Heart right ventricle (tissue), 16 donors: ENCODE measurements at regions not wholly inside any gene's neighbourhood (a gene's known extent, or its start where the extent isn't known, plus 50 kb on each side); places are given as distances from the start of the nearest gene placed in this dataset.

ENCODE experiments used
- ATAC-seq, 8 donors: fragments of 200-7000 bp; cut with Tn5 transposase; one replicate each; pipeline ENCODE4 v1.9.1; 2020; ENCODE audit warnings: mild to moderate bottlenecking in 8 of 8, moderate library complexity in 8 of 8, moderate number of reproducible peaks in 1 of 8
- DNase-seq, 2 donors: peaks; one replicate each; pipeline ENCODE4 v3.0.0-alpha.2; 2020
- H3K27ac ChIP-seq, 10 donors: fragments of 200-600 bp; sonication (generic) in 2 of 10; one replicate each; pipeline versions ENCODE4 v1.5.0 to v1.8.0; 2020 to 2022; ENCODE audit warnings: mild to moderate bottlenecking in 3 of 10
- H3K27me3 ChIP-seq, 7 donors: fragments of 200-600 bp; one replicate each; pipeline ENCODE4 v1.8.0; 2021 to 2022; ENCODE audit warnings: mild to moderate bottlenecking in 2 of 7
- H3K36me3 ChIP-seq, 9 donors: fragments of 200-600 bp; sonication (generic) in 1 of 9; one replicate each; pipeline versions ENCODE4 v1.5.0 to v1.8.0; 2020 to 2022; ENCODE audit warnings: mild to moderate bottlenecking in 2 of 9
- H3K4me1 ChIP-seq, 9 donors: fragments of 200-600 bp; sonication (generic) in 1 of 9; one replicate each; pipeline versions ENCODE4 v1.5.0 to v1.8.0; 2020 to 2022; ENCODE audit warnings: mild to moderate bottlenecking in 4 of 9
- H3K4me3 ChIP-seq, 10 donors: fragments of 200-600 bp; sonication (generic) in 2 of 10; one replicate each; pipeline versions ENCODE4 v1.5.0 to v1.8.0; 2020 to 2022; ENCODE audit warnings: mild to moderate bottlenecking in 7 of 10, moderate library complexity in 2 of 10
- H3K9me3 ChIP-seq, 11 donors: fragments of 200-600 bp in 10 of 11; sonication (generic) in 2 of 11; one replicate each; pipeline versions ENCODE4 v1.5.0 to v1.8.0; 2013 to 2022; ENCODE audit warnings: mild to moderate bottlenecking in 2 of 11, control low read depth in 1 of 11, moderate library complexity in 1 of 11
- CTCF ChIP-seq, 9 donors: fragments of 200-600 bp; sonication (generic) in 2 of 9; IDR thresholded peaks; one replicate each; pipeline versions ENCODE4 v1.5.0 to v1.8.0; 2021 to 2022; ENCODE audit warnings: antibody characterized with exemption in 9 of 9, mild to moderate bottlenecking in 5 of 9, moderate library complexity in 1 of 9
- WGBS, 2 donors: extraction: QIAGEN DNeasy Blood & Tissue Kit; methylation state at CpG; one replicate each; pipeline ENCODE4 v1.1.7; 2013; ENCODE audit warnings: inconsistent platforms in 1 of 2; 5-methylcytosine and 5-hydroxymethylcytosine counted together
- intact Hi-C, 10 donors: fragments of 100-400 bp; cut with DNase I; formaldehyde crosslinking; loops; one replicate each; pipeline versions ENCODE4 v1.11.1 to v1.14.2; 2022
- donor health status: Arrhythmogenic right ventricular cardiomyopathy.
- donor health status: ischemic (EF 13 %, LVEDD 7.1; RV severe dilation, severe dysfunction).
- donor health status: healthy with polysubstance abuse.
- donor health status: DM: no; HTN: yes; CAD: no.
- donor health status: DM: no; HTN: no; CAD: no.
- donor health status: ischemic (EF 25% LVEDD 6.9; RV normal size, moderate dysfunction).
- donor health status: ischemic (EF 25% LVEDD 5.7; RV mildly dilated, moderate dysfunction).
- donor health status: healthy.
- donor health status: DM: yes; HTN: yes; CAD: no.
- donor health status: Ischemic cardiomyopathy.
- donor health status: ischemic (EF 35%, LVEDD 5.7; RV mildly dilated, moderate dysfunction).
- donor health status: nonischemic (EF 11% LVEDD 7.7; RV severe dilation, severe dysfunction).
- donor health status: DM: yes; HTN: yes; CAD: no.
- donor health status: PGD.
- donor health status: ischemic (EF 29% LVEDD 5.4; RV normal size, mild dysfunction).
- donor health status: nonischemic (EF 23%, LVEDD 6.1; RV moderate dilation, normal function).

- intact Hi-C loops, result loop anchor here in 1 of 10 donors (10.0 kb wide), 1 partner anchor 61 kb away; no protein-coding TSS in a partner anchor
- no peak overlapping the region for H3K4me3 ChIP-seq
Measured at GRCh38 chr9:16333691-16334090, 536.8 kb downstream of the BNC2 start.

GRCh38 chr9:16335788-16336580 lies 534.5 kb downstream of the BNC2 start:
- H3K36me3 ChIP-seq, result no peaks in the 10 kb centered on the region
- 78 to 79% methylated on average over 7 of the region's 7 CpGs for WGBS, 2 donors
- ATAC-seq (peak; percentile 50 to 95 (median 61)), DNase-seq (peak; percentile 38 to 44)
- no peak for TF ChIP-seq CTCF (IDR thresholded peaks at IDR 0.05)
- no peak overlapping the region for H3K4me3 ChIP-seq
- H3K9me3 ChIP-seq, result no peaks in the 10 kb centered on the region
- peak overlapping the region in 6 of 10 donors; percentile 1 to 84 (median 28) for H3K27ac ChIP-seq
- H3K4me1 ChIP-seq, result peaks cover 0 to 27% (median 0%) of the 10 kb centered on the region in 9 donors
- intact Hi-C loops, result loop anchor here in 1 of 10 donors (10.0 kb wide), 1 partner anchor 59 kb away; no protein-coding TSS in a partner anchor
- no peaks in the 10 kb centered on the region for H3K27me3 ChIP-seq

More at GRCh38 chr9:16333691-16334090, 536.8 kb downstream of the BNC2 start:
- Histone ChIP-seq H3K27ac (peak overlapping the region in 1 of 10 donors; percentile 5), H3K27me3 (no peaks in the 10 kb centered on the region), H3K36me3 (no peaks in the 10 kb centered on the region), H3K9me3 (no peaks in the 10 kb centered on the region), H3K4me1 (peaks cover 0 to 33% (median 7%) of the 10 kb centered on the region in 9 donors)
- no peak for ATAC-seq
- DNase-seq, result no peak
- 80 to 83% methylated on average over 7 of the region's 7 CpGs for WGBS, 2 donors
- TF ChIP-seq CTCF (IDR thresholded peaks at IDR 0.05), result no peak

GRCh38 chr9:16336833-16337232 lies 533.6 kb downstream of the BNC2 start:
- no peak for ATAC-seq
- no peak for TF ChIP-seq CTCF (IDR thresholded peaks at IDR 0.05)
- no peaks in the 10 kb centered on the region for H3K9me3 ChIP-seq
- intact Hi-C loops, result loop anchor here in 1 of 10 donors (10.0 kb wide), 1 partner anchor 58 kb away; no protein-coding TSS in a partner anchor
- H3K4me1 ChIP-seq, result peaks cover 0 to 27% (median 0%) of the 10 kb centered on the region in 9 donors
- H3K4me3 ChIP-seq, result no peak overlapping the region
- H3K27ac ChIP-seq, result peak overlapping the region in 2 of 10 donors; percentile 47 to 84
- no peak for DNase-seq
- 46 to 79% methylated on average over 2 of the region's 2 CpGs for WGBS, 2 donors
- no peaks in the 10 kb centered on the region for H3K36me3 ChIP-seq
- H3K27me3 ChIP-seq, result no peaks in the 10 kb centered on the region

GRCh38 chr9:16337322-16338029 lies 533.0 kb downstream of the BNC2 start:
- TF ChIP-seq CTCF (IDR thresholded peaks at IDR 0.05), result no peak
- Histone ChIP-seq H3K4me1 (peaks cover 0 to 27% (median 0%) of the 10 kb centered on the region in 9 donors), H3K36me3 (no peaks in the 10 kb centered on the region), H3K27ac (peak overlapping the region in 1 of 10 donors; percentile 84), H3K27me3 (no peaks in the 10 kb centered on the region), H3K9me3 (no peaks in the 10 kb centered on the region), H3K4me3 (no peak overlapping the region)
- DNase-seq (no peak), ATAC-seq (peak in 1 of 8 donors; percentile 34)
- intact Hi-C loops, result loop anchor here in 1 of 10 donors (10.0 kb wide), 1 partner anchor 57 kb away; no protein-coding TSS in a partner anchor
- 92 to 93% methylated on average over 5 of the region's 5 CpGs for WGBS, 2 donors
